ENCODE measurements at regions not wholly inside any gene's neighbourhood (a gene's known extent, or its start where the extent isn't known, plus 50 kb on each side); places are given as distances from the start of the nearest gene placed in this dataset.
"Not testable (repeated sequence)": the region's sequence is repeated elsewhere in the genome, so short reads cannot be mapped to it uniquely, and the experiment has no call there.

- H3K27ac Mint-ChIP-seq; H3K27me3 ChIP-seq (ENCODE audit: insufficient read depth, low read length, poor library complexity, severe bottlenecking); H3K9me3 Mint-ChIP-seq; H3K4me1 Mint-ChIP-seq; H3K27ac ChIP-seq (ENCODE audit: low read depth, low read length); POLR2A ChIA-PET; CTCF ChIA-PET; H3K4me3 ChIP-seq (ENCODE audit: low read length); H3K27me3 Mint-ChIP-seq; H3K36me3 Mint-ChIP-seq; H3K9me3 ChIP-seq (ENCODE audit: low read length); H3K4me1 ChIP-seq (ENCODE audit: insufficient read depth, low read length); H3K4me3 Mint-ChIP-seq; DNase-seq; H3K36me3 ChIP-seq (ENCODE audit: insufficient read depth, low read length): not testable (repeated sequence)
These were observed 341.7 kb downstream of the CACNA1B start for GRCh38 chr9:138219249-138219648.

GRCh38 chr9:138221446-138222054, 344.0 kb downstream of the CACNA1B start:
- CTCF ChIA-PET, H3K4me3 Mint-ChIP-seq, POLR2A ChIA-PET: not testable (repeated sequence)

GRCh38 chr9:138237099-138237498, 359.5 kb downstream of the CACNA1B start:
- H3K27me3 ChIP-seq (ENCODE audit: insufficient read depth, low read length, poor library complexity, severe bottlenecking); DNase-seq; H3K9me3 ChIP-seq (ENCODE audit: low read length); POLR2A ChIA-PET; H3K27ac Mint-ChIP-seq; H3K4me3 Mint-ChIP-seq; H3K4me1 Mint-ChIP-seq; H3K36me3 Mint-ChIP-seq; H3K4me3 ChIP-seq (ENCODE audit: low read length); H3K36me3 ChIP-seq (ENCODE audit: insufficient read depth, low read length); H3K27me3 Mint-ChIP-seq; H3K4me1 ChIP-seq (ENCODE audit: insufficient read depth, low read length); CTCF ChIA-PET; H3K9me3 Mint-ChIP-seq; H3K27ac ChIP-seq (ENCODE audit: low read depth, low read length): not testable (repeated sequence)

More at GRCh38 chr9:138221446-138222054, 344.0 kb downstream of the CACNA1B start:
- not testable (repeated sequence) for H3K27ac Mint-ChIP-seq; H3K4me1 Mint-ChIP-seq; DNase-seq; H3K9me3 ChIP-seq (ENCODE audit: low read length); H3K27ac ChIP-seq (ENCODE audit: low read depth, low read length); H3K27me3 ChIP-seq (ENCODE audit: insufficient read depth, low read length, poor library complexity, severe bottlenecking); H3K36me3 Mint-ChIP-seq; H3K9me3 Mint-ChIP-seq; H3K27me3 Mint-ChIP-seq; H3K4me3 ChIP-seq (ENCODE audit: low read length); H3K4me1 ChIP-seq (ENCODE audit: insufficient read depth, low read length); H3K36me3 ChIP-seq (ENCODE audit: insufficient read depth, low read length)

- H3K27ac ChIP-seq (ENCODE audit: low read depth, low read length); H3K4me3 Mint-ChIP-seq; H3K27me3 Mint-ChIP-seq; H3K27me3 ChIP-seq (ENCODE audit: insufficient read depth, low read length, poor library complexity, severe bottlenecking); POLR2A ChIA-PET; H3K36me3 Mint-ChIP-seq; DNase-seq; H3K4me1 ChIP-seq (ENCODE audit: insufficient read depth, low read length); H3K9me3 ChIP-seq (ENCODE audit: low read length); H3K9me3 Mint-ChIP-seq; H3K36me3 ChIP-seq (ENCODE audit: insufficient read depth, low read length); H3K4me1 Mint-ChIP-seq; CTCF ChIA-PET; H3K4me3 ChIP-seq (ENCODE audit: low read length); H3K27ac Mint-ChIP-seq: not testable (repeated sequence)
These were observed 405.3 kb downstream of the CACNA1B start for GRCh38 chr9:138282903-138283302.

Data from CD8-positive, alpha-beta memory T cell (primary cell).